ENCODE measurements at regions not wholly inside any gene's neighbourhood (a gene's known extent, or its start where the extent isn't known, plus 50 kb on each side); places are given as distances from the start of the nearest gene placed in this dataset.
"Not testable (repeated sequence)": the region's sequence is repeated elsewhere in the genome, so short reads cannot be mapped to it uniquely, and the experiment has no call there.

- ATAC-seq: no peak
- TF ChIP-seq RARB (CRISPR knock-in tag; IDR thresholded peaks at IDR 0.05) (no peak), ZNF565 (CRISPR knock-in tag; conservative IDR thresholded peaks at IDR 0.05; ENCODE audit: low read depth) (no peak), ISL1 (CRISPR knock-in tag; IDR thresholded peaks at IDR 0.05) (no peak)
Measured at GRCh38 chr15:92733090-92733933, 77.7 kb upstream of the FAM174B start.

GRCh38 chr15:92733934-92734521, 78.5 kb upstream of the FAM174B start:
- peak; percentile 97 for ATAC-seq
- peak; percentile 68; the same call in 1 of the 2 replicates for TF ChIP-seq TSHZ2 (CRISPR knock-in tag; IDR thresholded peaks at IDR 0.05)
- TF ChIP-seq TOX (CRISPR knock-in tag; IDR thresholded peaks at IDR 0.05; ENCODE audit: borderline replicate concordance): no peak
- no peak for TF ChIP-seq PATZ1 (CRISPR knock-in tag; IDR thresholded peaks at IDR 0.05; ENCODE audit: borderline replicate concordance)
- no peak for TF ChIP-seq ARNTL (CRISPR knock-in tag; IDR thresholded peaks at IDR 0.05; ENCODE audit: borderline replicate concordance, low read depth)
- TF ChIP-seq ZFP3 (CRISPR knock-in tag; IDR thresholded peaks at IDR 0.05): peak; percentile 24; the same call in 1 of the 2 replicates
- TF ChIP-seq TCF4 (CRISPR knock-in tag; IDR thresholded peaks at IDR 0.05; ENCODE audit: borderline replicate concordance): no peak
- TF ChIP-seq RARB (CRISPR knock-in tag; IDR thresholded peaks at IDR 0.05): no peak

- ATAC-seq: not testable (repeated sequence)
Measured at GRCh38 chr15:92739246-92739645, 83.7 kb upstream of the FAM174B start.

- ATAC-seq: no peak
- TF ChIP-seq ZNF565 (CRISPR knock-in tag; conservative IDR thresholded peaks at IDR 0.05; ENCODE audit: low read depth) (no peak), TSHZ2 (CRISPR knock-in tag; IDR thresholded peaks at IDR 0.05) (no peak), ZFP3 (CRISPR knock-in tag; IDR thresholded peaks at IDR 0.05) (no peak), ZC3H10 (CRISPR knock-in tag; IDR thresholded peaks at IDR 0.05) (no peak), ISL1 (CRISPR knock-in tag; IDR thresholded peaks at IDR 0.05) (no peak), BACH2 (CRISPR knock-in tag; IDR thresholded peaks at IDR 0.05; ENCODE audit: borderline replicate concordance) (no peak), PATZ1 (CRISPR knock-in tag; IDR thresholded peaks at IDR 0.05; ENCODE audit: borderline replicate concordance) (no peak), ZFP30 (CRISPR knock-in tag; IDR thresholded peaks at IDR 0.05) (no peak), OSR1 (CRISPR knock-in tag; IDR thresholded peaks at IDR 0.05) (no peak), CSRNP3 (CRISPR knock-in tag; IDR thresholded peaks at IDR 0.05) (no peak), ZNF70 (CRISPR knock-in tag; IDR thresholded peaks at IDR 0.05) (no peak), ZNF8 (CRISPR knock-in tag; IDR thresholded peaks at IDR 0.05) (no peak), CSDC2 (CRISPR knock-in tag; IDR thresholded peaks at IDR 0.05) (no peak), CREB5 (CRISPR knock-in tag; IDR thresholded peaks at IDR 0.05; ENCODE audit: low read depth) (no peak)
Measured at GRCh38 chr15:92745845-92746271, 90.3 kb upstream of the FAM174B start.

Data from SK-N-SH treated with all-trans-retinoic acid at 6 μM for 48 hours (cell line).